Tibial artery (tissue), 4 donors: ENCODE measurements at regions not wholly inside any gene's neighbourhood (a gene's known extent, or its start where the extent isn't known, plus 50 kb on each side); places are given as distances from the start of the nearest gene placed in this dataset.

Experiments used
- DNase-seq, 2 donors: peaks; one replicate each; pipeline ENCODE4 v3.0.0-alpha.2; 2019
- H3K27ac ChIP-seq, 2 donors: fragments of 200-600 bp; sonication (generic) in 1 of 2; 1 replicate in 1 of 2; 2 replicates in 1 of 2; pipeline ENCODE4 v1.5.1; 2018 to 2019; ENCODE audit warnings: mild to moderate bottlenecking in 1 of 2
- H3K27me3 ChIP-seq, 2 donors: fragments of 200-600 bp; sonication (generic) in 1 of 2; one replicate each; pipeline versions ENCODE4 v1.5.1 to v1.6.0; 2016 to 2019
- H3K36me3 ChIP-seq, 3 donors: fragments of 200-600 bp; sonication (generic) in 2 of 3; one replicate each; pipeline ENCODE4 v1.5.1; 2016 to 2019; ENCODE audit warnings: mild to moderate bottlenecking in 2 of 3
- H3K4me1 ChIP-seq, 4 donors: fragments of 200-600 bp; sonication (generic) in 2 of 4; 1 replicate in 3 of 4; 2 replicates in 1 of 4; pipeline ENCODE4 v1.5.1; 2016 to 2019
- H3K4me3 ChIP-seq, 2 donors: fragments of 200-600 bp; sonication (generic) in 1 of 2; 1 replicate in 1 of 2; 2 replicates in 1 of 2; pipeline ENCODE4 v1.5.1; 2018 to 2019; ENCODE audit warnings: mild to moderate bottlenecking in 2 of 2
- H3K9me3 ChIP-seq, 3 donors: fragments of 200-600 bp; sonication (generic) in 1 of 3; one replicate each; pipeline ENCODE4 v1.5.1; 2016 to 2019
- CTCF ChIP-seq, 2 experiments: fragments of 200-600 bp in 1 of 2; fragments of 450-650 bp in 1 of 2; IDR thresholded peaks; one replicate each; pipeline ENCODE4 v1.5.1; 2017 to 2019; ENCODE audit warnings: antibody characterized with exemption in 2 of 2, mild to moderate bottlenecking in 1 of 2, moderate library complexity in 1 of 2
- intact Hi-C: fragments of 100-400 bp; cut with DNase I; formaldehyde crosslinking; loops from one replicate; pipeline ENCODE4 v1.15.0; 2023; ENCODE audit warnings: low total_unique reads

- Histone ChIP-seq H3K36me3 (no peaks in the 10 kb centered on the region), H3K9me3 (no peaks in the 10 kb centered on the region), H3K4me3 (no peak overlapping the region), H3K4me1 (no peaks in the 10 kb centered on the region), H3K27ac (no peak overlapping the region), H3K27me3 (no peaks in the 10 kb centered on the region)
- TF ChIP-seq CTCF (IDR thresholded peaks at IDR 0.05) = no peak
- intact Hi-C loops = no loop called here
- no peak for DNase-seq
Observed at GRCh38 chr21:25496825-25497482, 110.3 kb downstream of the MRPL39 start.

GRCh38 chr21:25494804-25495203, 112.5 kb downstream of the MRPL39 start:
- no peaks in the 10 kb centered on the region for H3K9me3 ChIP-seq
- H3K27ac ChIP-seq = no peak overlapping the region
- no peak overlapping the region for H3K4me3 ChIP-seq
- no peaks in the 10 kb centered on the region for H3K27me3 ChIP-seq
- DNase-seq = no peak
- H3K36me3 ChIP-seq = no peaks in the 10 kb centered on the region
- no peak for TF ChIP-seq CTCF (IDR thresholded peaks at IDR 0.05)
- no peaks in the 10 kb centered on the region for H3K4me1 ChIP-seq
- intact Hi-C loops = no loop called here

GRCh38 chr21:25493722-25494121, 113.6 kb downstream of the MRPL39 start:
- no peaks in the 10 kb centered on the region for H3K4me1 ChIP-seq
- H3K27ac ChIP-seq = no peak overlapping the region
- no peaks in the 10 kb centered on the region for H3K36me3 ChIP-seq
- intact Hi-C loops = no loop called here
- no peaks in the 10 kb centered on the region for H3K9me3 ChIP-seq
- no peak for TF ChIP-seq CTCF (IDR thresholded peaks at IDR 0.05)
- H3K27me3 ChIP-seq = no peaks in the 10 kb centered on the region
- no peak for DNase-seq
- no peak overlapping the region for H3K4me3 ChIP-seq

GRCh38 chr21:25491267-25491666, 116.0 kb downstream of the MRPL39 start:
- Histone ChIP-seq H3K27ac (no peak overlapping the region), H3K4me3 (no peak overlapping the region), H3K27me3 (no peaks in the 10 kb centered on the region), H3K36me3 (no peaks in the 10 kb centered on the region), H3K9me3 (no peaks in the 10 kb centered on the region), H3K4me1 (no peaks in the 10 kb centered on the region)
- intact Hi-C loops = no loop called here
- TF ChIP-seq CTCF (IDR thresholded peaks at IDR 0.05) = no peak
- DNase-seq = no peak

- H3K27me3 ChIP-seq = no peaks in the 10 kb centered on the region
- H3K4me3 ChIP-seq = no peak overlapping the region
- H3K27ac ChIP-seq = no peak overlapping the region
- H3K9me3 ChIP-seq = no peaks in the 10 kb centered on the region
- no peaks in the 10 kb centered on the region for H3K4me1 ChIP-seq
- DNase-seq = no peak
- no peak for TF ChIP-seq CTCF (IDR thresholded peaks at IDR 0.05)
- no peaks in the 10 kb centered on the region for H3K36me3 ChIP-seq
- intact Hi-C loops = no loop called here
Observed at GRCh38 chr21:25490742-25491141, 116.5 kb downstream of the MRPL39 start.

GRCh38 chr21:25489673-25490072, 117.6 kb downstream of the MRPL39 start:
- Histone ChIP-seq H3K4me1 (no peaks in the 10 kb centered on the region), H3K9me3 (no peaks in the 10 kb centered on the region), H3K27me3 (no peaks in the 10 kb centered on the region), H3K4me3 (no peak overlapping the region), H3K27ac (no peak overlapping the region), H3K36me3 (no peaks in the 10 kb centered on the region)
- DNase-seq = no peak
- TF ChIP-seq CTCF (IDR thresholded peaks at IDR 0.05) = no peak
- intact Hi-C loops = no loop called here
